SK-N-SH (cell line): ENCODE measurements at regions not wholly inside any gene's neighbourhood (a gene's known extent, or its start where the extent isn't known, plus 50 kb on each side); places are given as distances from the start of the nearest gene placed in this dataset.
A peak's percentile ranks its signal among the peaks of the same experiment; 100 is the strongest.
"Not testable (repeated sequence)": the region's sequence is repeated elsewhere in the genome, so short reads cannot be mapped to it uniquely, and the experiment has no call there.

Source experiments
- CTCF ChIP-seq: fragments of 200-600 bp; sonication (generic); IDR thresholded peaks from 2 replicates; pipeline ENCODE4 v1.6.1; 2017; ENCODE audit warnings: antibody characterized with exemption, mild to moderate bottlenecking, moderate library complexity
- ELF1 ChIP-seq: IDR thresholded peaks from 2 replicates; pipeline ENCODE4 v1.4.0; 2012
- EZH2phosphoT487 ChIP-seq: fragments of 200-600 bp; sonication (generic); IDR thresholded peaks from 2 replicates; pipeline ENCODE4 v1.6.1; 2017; ENCODE audit warnings: low read depth, mixed run types, mild to moderate bottlenecking, antibody characterized with exemption, moderate library complexity, borderline replicate concordance
- GABPA ChIP-seq: IDR thresholded peaks from 2 replicates; pipeline ENCODE4 v1.4.0; 2012; ENCODE audit warnings: low read depth, mild to moderate bottlenecking
- MAX ChIP-seq: IDR thresholded peaks from 2 replicates; pipeline ENCODE4 v1.4.0; 2012; ENCODE audit warnings: low read depth
- MEF2A ChIP-seq: IDR thresholded peaks from 2 replicates; pipeline ENCODE4 v1.4.0; 2012; ENCODE audit warnings: low read depth, borderline replicate concordance
- MXI1 ChIP-seq: IDR thresholded peaks from 2 replicates; pipeline ENCODE4 v1.6.1; 2012; ENCODE audit warnings: mild to moderate bottlenecking, low read depth, low read length, improper control_type of control experiment
- NFIC ChIP-seq: IDR thresholded peaks from 2 replicates; pipeline ENCODE4 v1.4.0; 2012; ENCODE audit warnings: borderline replicate concordance
- POLR2AphosphoS5 ChIP-seq: IDR thresholded peaks from 2 replicates; pipeline ENCODE4 v1.6.1; 2012; ENCODE audit warnings: low read depth, low read length
- RAD21 ChIP-seq: IDR thresholded peaks from 2 replicates; pipeline ENCODE4 v1.6.1; 2012; ENCODE audit warnings: mild to moderate bottlenecking, low read length
- REST ChIP-seq: IDR thresholded peaks from 2 replicates; pipeline ENCODE4 v1.6.1; 2012; ENCODE audit warnings: mild to moderate bottlenecking, low read depth, low read length, moderate library complexity
- SMC3 ChIP-seq: IDR thresholded peaks from 2 replicates; pipeline ENCODE4 v1.6.1; 2012; ENCODE audit warnings: low read depth, low read length, improper control_type of control experiment
- TAF1 ChIP-seq: IDR thresholded peaks from 2 replicates; pipeline ENCODE4 v1.6.1; 2012; ENCODE audit warnings: low read depth, mild to moderate bottlenecking, low read length, moderate library complexity, borderline replicate concordance

GRCh38 chr1:85527145-85527544 lies 53.4 kb upstream of the CCN1 start:
- peak; percentile 82 for TF ChIP-seq NFIC
- TF ChIP-seq RAD21, TAF1, EZH2phosphoT487, GABPA, ELF1, MEF2A, CTCF, SMC3, POLR2AphosphoS5, REST, MXI1: not testable (repeated sequence)
- TF ChIP-seq MAX = peak; percentile 43; the same call in 1 of the 2 replicates
